GM12878 (cell line): ENCODE measurements at regions not wholly inside any gene's neighbourhood (a gene's known extent, or its start where the extent isn't known, plus 50 kb on each side); places are given as distances from the start of the nearest gene placed in this dataset.

Source experiments
- ATAC-seq: fragments of 200-7000 bp; cut with Tn5 transposase; 3 replicates; pipeline ENCODE4 v1.9.1; 2020; ENCODE audit warnings: mild to moderate bottlenecking, moderate library complexity
- BruUV-seq: library from RNA; stranded (reverse); fragments of 400-500 nt; replicated peaks from 2 replicates; lab custom pipeline; 2021; lab: Mats Ljungman, UMichigan
- CTCF ChIA-PET: fragments of 300-600 bp; sonication (Branson Sonifier 250); formaldehyde crosslinking; extraction: SDS; loops from one replicate; lab custom pipeline; 2021; ENCODE audit warnings: inconsistent platforms; lab: Yijun Ruan, JAX
- POLR2A ChIA-PET: fragments of 350-600 bp; formaldehyde crosslinking; extraction: SDS; loops from one replicate; lab custom pipeline; 2021; ENCODE audit warnings: inconsistent platforms; lab: Charles Lee
- RAD21 ChIA-PET: fragments of 300-600 bp; sonication (Branson Sonifier 250); formaldehyde crosslinking; loops from one replicate; lab custom pipeline; 2023; ENCODE audit warnings: antibody characterized with exemption; ENCODE audit not compliant: unreplicated experiment; lab: Charles Lee
- SMC1A ChIA-PET: fragments of 300-600 bp; sonication (Branson Sonifier 250); formaldehyde crosslinking; loops from one replicate; lab custom pipeline; 2023; ENCODE audit not compliant: unreplicated experiment, uncharacterized antibody; lab: Charles Lee
- DNase-seq: peaks from one replicate; pipeline ENCODE4 v3.0.0-alpha.2; 2011; ENCODE audit warnings: low read depth, low spot score
- FAIRE-seq: peaks from 3 replicates; lab custom pipeline; 2011; peaks lifted over from hg19 to GRCh38; lab: Jason Lieb, UNC
- H2AFZ ChIP-seq: 2 replicates; pipeline ENCODE4 v1.6.0; 2011; ENCODE audit warnings: low read depth, low read length, control low read depth; ENCODE audit not compliant: control insufficient read depth
- H3K27ac ChIP-seq: 2 replicates; pipeline ENCODE4 v1.5.1; 2011; ENCODE audit warnings: control low read depth; ENCODE audit not compliant: control insufficient read depth, insufficient read depth
- H3K27me3 ChIP-seq, 2 experiments: replicated peaks in 1 of 2; 2 replicates each; pipeline versions ENCODE4 v1.6.0 to v1.6.1; 2011; ENCODE audit warnings: low read length in 1 of 2; ENCODE audit not compliant: control insufficient read depth in 2 of 2, insufficient read depth in 2 of 2
- H3K36me3 ChIP-seq, 2 experiments: 2 replicates each; pipeline ENCODE4 v1.5.1; 2011; ENCODE audit warnings: low read length in 1 of 2; ENCODE audit not compliant: control insufficient read depth in 2 of 2, insufficient read depth in 2 of 2
- H3K4me1 ChIP-seq: 2 replicates; pipeline ENCODE4 v1.6.1; 2011; ENCODE audit warnings: mild to moderate bottlenecking, low read length, moderate library complexity, mixed read lengths; ENCODE audit not compliant: control insufficient read depth, insufficient read depth
- H3K4me2 ChIP-seq: 2 replicates; pipeline ENCODE4 v1.6.0; 2011; ENCODE audit warnings: control low read depth; ENCODE audit not compliant: control insufficient read depth, insufficient read depth
- H3K4me3 ChIP-seq: fragments of 200-600 bp; sonication (generic); 2 replicates; pipeline ENCODE4 v1.5.1; 2016
- H3K79me2 ChIP-seq: 2 replicates; pipeline ENCODE4 v1.6.0; 2011; ENCODE audit warnings: low read length; ENCODE audit not compliant: control insufficient read depth, insufficient read depth
- H3K9ac ChIP-seq: 2 replicates; pipeline ENCODE4 v1.8.0; 2011; ENCODE audit warnings: low read length, control low read depth, mixed read lengths; ENCODE audit not compliant: control insufficient read depth, insufficient read depth
- H3K9me3 ChIP-seq: replicated peaks from 3 replicates; pipeline ENCODE4 v1.5.1; 2011; ENCODE audit warnings: mild to moderate bottlenecking, low read length; ENCODE audit not compliant: control insufficient read depth, insufficient read depth
- H4K20me1 ChIP-seq: 2 replicates; pipeline ENCODE4 v1.6.0; 2011; ENCODE audit not compliant: control insufficient read depth, insufficient read depth
- BRCA1 ChIP-seq: IDR thresholded peaks from 2 replicates; pipeline ENCODE4 v1.6.1; 2011; ENCODE audit warnings: low read depth, low read length, improper control_type of control experiment
- CEBPB ChIP-seq, 2 experiments: fragments of 150-350 bp in 1 of 2; IDR thresholded peaks; 2 replicates each; pipeline ENCODE4 v1.6.1; 2012 to 2014; ENCODE audit warnings: low read depth in 2 of 2, low read length in 2 of 2, borderline replicate concordance in 1 of 2, inconsistent platforms in 1 of 2
- CHD1 ChIP-seq: IDR thresholded peaks from 2 replicates; pipeline ENCODE4 v1.6.1; 2012; ENCODE audit warnings: low read depth, low read length, improper control_type of control experiment
- EED ChIP-seq: sonication (generic); IDR thresholded peaks from 2 replicates; pipeline ENCODE4 v1.6.1; 2016; ENCODE audit warnings: antibody characterized with exemption, low read depth
- ETV6 ChIP-seq, 2 experiments: fragments of 450-650 bp in 1 of 2; IDR thresholded peaks in 1 of 2; conservative IDR thresholded peaks in 1 of 2; 2 replicates each; pipeline ENCODE4 v1.6.1; 2014; ENCODE audit warnings: antibody characterized with exemption in 1 of 2, borderline replicate concordance in 1 of 2, low read depth in 1 of 2, mild to moderate bottlenecking in 1 of 2, moderate library complexity in 1 of 2
- IKZF2 ChIP-seq, 2 experiments: fragments of 450-650 bp; IDR thresholded peaks; 2 replicates each; pipeline ENCODE4 v1.6.1; 2017; ENCODE audit warnings: mild to moderate bottlenecking in 2 of 2, moderate library complexity in 2 of 2
- IRF5 ChIP-seq: fragments of 450-650 bp; IDR thresholded peaks from 2 replicates; pipeline ENCODE4 v1.6.1; 2017; ENCODE audit warnings: borderline replicate concordance
- JUNB ChIP-seq: IDR thresholded peaks from 2 replicates; pipeline ENCODE4 v1.6.1; 2016; ENCODE audit warnings: antibody characterized with exemption, mild to moderate bottlenecking
- KDM1A ChIP-seq: fragments of 200-600 bp; sonication (generic); IDR thresholded peaks from 2 replicates; pipeline ENCODE4 v1.6.1; 2016; ENCODE audit warnings: borderline replicate concordance
- RAD21 ChIP-seq: IDR thresholded peaks from 2 replicates; pipeline ENCODE4 v1.6.1; 2011; ENCODE audit warnings: mild to moderate bottlenecking, low read depth, low read length, moderate library complexity; ENCODE audit not compliant: insufficient read depth
- RAD51 ChIP-seq: fragments of 450-650 bp; IDR thresholded peaks from 2 replicates; pipeline ENCODE4 v1.6.1; 2016; ENCODE audit warnings: moderate library complexity, mild to moderate bottlenecking, inconsistent platforms
- RCOR1 ChIP-seq: conservative IDR thresholded peaks from 2 replicates; pipeline ENCODE4 v1.6.1; 2012; ENCODE audit warnings: low read depth, low read length, improper control_type of control experiment
- STAT1 ChIP-seq: fragments of 450-650 bp; conservative IDR thresholded peaks from 2 replicates; pipeline ENCODE4 v1.6.1; 2014; ENCODE audit warnings: antibody characterized with exemption, mild to moderate bottlenecking
- TBL1XR1 ChIP-seq: IDR thresholded peaks from 2 replicates; pipeline ENCODE4 v1.6.1; 2012; ENCODE audit warnings: low read depth, low read length, improper control_type of control experiment
- WGBS: methylation state at CpG from one replicate; pipeline ENCODE4 v1.1.6; 2016; ENCODE audit warnings: low lambda C conversion rate; ENCODE audit not compliant: insufficient replicate concordance, insufficient coverage; ENCODE audit errors: missing lambda C conversion rate; 5-methylcytosine and 5-hydroxymethylcytosine counted together
- in situ Hi-C: fragments of 300-500 bp; cut with MboI; formaldehyde crosslinking; loops from 9 replicates; pipeline ENCODE4 v1.14.3; 2018; ENCODE audit warnings: mixed read lengths
- intact Hi-C: fragments of 100-400 bp; cut with micrococcal nuclease; formaldehyde crosslinking; loops from one replicate; pipeline ENCODE4 v1.14.2; 2022; ENCODE audit not compliant: unreplicated experiment
- TF ChIP-seq, protein P1 (sequence below): IDR thresholded peaks from 2 replicates; pipeline ENCODE4 v1.6.1; 2012; ENCODE audit warnings: low read length, inconsistent platforms
- TF ChIP-seq, protein P2 (sequence below): IDR thresholded peaks from 2 replicates; pipeline ENCODE4 v1.6.1; 2012; ENCODE audit warnings: low read depth, low read length, improper control_type of control experiment
- TF ChIP-seq, protein P3 (sequence below): IDR thresholded peaks from 2 replicates; pipeline ENCODE4 v1.6.1; 2011; ENCODE audit warnings: borderline replicate concordance, low read depth, mild to moderate bottlenecking, moderate library complexity, mixed read lengths, low read length; ENCODE audit not compliant: insufficient read depth; ENCODE audit errors: extremely low read length

DNA sequence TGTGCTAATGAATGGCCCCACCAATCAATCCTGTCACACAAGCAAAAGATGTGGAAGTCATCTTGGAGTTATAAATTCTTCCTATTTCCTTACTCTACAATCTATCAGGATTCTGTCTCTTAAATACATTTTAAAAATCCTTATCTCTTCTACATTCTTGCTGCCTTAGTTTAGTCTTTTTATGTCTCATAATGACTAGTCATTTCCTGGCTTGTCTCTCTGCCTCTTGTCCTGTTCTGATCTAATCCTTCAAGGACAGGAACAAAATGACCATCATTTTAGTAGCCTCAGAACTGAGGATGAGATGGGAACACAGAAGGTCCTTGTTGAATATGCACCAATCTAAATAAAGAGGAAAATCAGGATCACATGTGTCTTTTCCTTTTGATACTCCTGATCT lies 56.6 kb upstream of the LIN7C start (continued):
- TF ChIP-seq, protein P1, sequence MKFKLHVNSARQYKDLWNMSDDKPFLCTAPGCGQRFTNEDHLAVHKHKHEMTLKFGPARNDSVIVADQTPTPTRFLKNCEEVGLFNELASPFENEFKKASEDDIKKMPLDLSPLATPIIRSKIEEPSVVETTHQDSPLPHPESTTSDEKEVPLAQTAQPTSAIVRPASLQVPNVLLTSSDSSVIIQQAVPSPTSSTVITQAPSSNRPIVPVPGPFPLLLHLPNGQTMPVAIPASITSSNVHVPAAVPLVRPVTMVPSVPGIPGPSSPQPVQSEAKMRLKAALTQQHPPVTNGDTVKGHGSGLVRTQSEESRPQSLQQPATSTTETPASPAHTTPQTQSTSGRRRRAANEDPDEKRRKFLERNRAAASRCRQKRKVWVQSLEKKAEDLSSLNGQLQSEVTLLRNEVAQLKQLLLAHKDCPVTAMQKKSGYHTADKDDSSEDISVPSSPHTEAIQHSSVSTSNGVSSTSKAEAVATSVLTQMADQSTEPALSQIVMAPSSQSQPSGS = no peak

DNA sequence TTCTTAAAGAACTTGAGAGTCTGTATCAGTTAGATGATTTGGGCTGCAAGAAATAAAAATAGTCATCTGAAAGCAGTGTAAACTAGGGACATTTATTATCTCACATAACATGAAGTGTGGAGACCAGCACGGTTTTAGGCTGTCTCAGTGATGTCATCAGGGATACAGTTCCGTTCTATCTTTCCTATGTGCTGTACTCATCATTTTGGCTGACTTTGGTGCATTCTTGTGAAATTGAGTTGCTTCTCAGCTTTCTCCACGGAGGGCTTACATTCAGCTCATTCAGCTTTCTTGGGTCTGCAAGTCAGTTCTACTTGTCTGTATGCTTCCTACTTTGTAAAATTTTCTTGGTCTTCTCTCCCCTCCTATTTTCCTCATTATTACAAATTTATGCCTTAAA lies 51.8 kb upstream of the LIN7C start:
- Histone ChIP-seq H3K79me2 (no peaks in the 10 kb centered on the region), H3K4me1 (no peaks in the 10 kb centered on the region), H3K9me3 (no peaks in the 10 kb centered on the region), H4K20me1 (no peaks in the 10 kb centered on the region), H3K27ac (no peak overlapping the region), H3K36me3 (no peaks in the 10 kb centered on the region), H2AFZ (no peak overlapping the region), H3K4me2 (no peak overlapping the region), H3K27me3 (no peaks in the 10 kb centered on the region; a peak in 2 of 4 replicates), H3K4me3 (no peak overlapping the region), H3K9ac (no peak overlapping the region)
- ChIA-PET POLR2A (no interaction called here), SMC1A (interaction anchor here (0.6 kb wide), 1 partner anchor 11 kb away, joined by 3 read pairs; no protein-coding TSS in a partner anchor), RAD21 (no interaction called here), CTCF (no interaction called here)
- intact Hi-C loops = no loop called here
- DNase-seq (no peak), ATAC-seq (no peak), FAIRE-seq (no peak)
- BruUV-seq = no TSS peak
- in situ Hi-C loops = no loop called here
- WGBS = 9% methylated on average over 3 of the region's 3 CpGs
- no peak for TF ChIP-seq ETV6 (conservative IDR thresholded peaks at IDR 0.05 in 1 of 2, IDR thresholded peaks at IDR 0.05 in 1 of 2; ENCODE audit: borderline replicate concordance in 1 of 2, low read depth in 1 of 2)
- no peak for TF ChIP-seq TBL1XR1
- no peak for TF ChIP-seq RCOR1
- no peak for TF ChIP-seq STAT1
- TF ChIP-seq JUNB = no peak
- TF ChIP-seq BRCA1 = no peak
- no peak for TF ChIP-seq KDM1A
- no peak for TF ChIP-seq CEBPB (IDR thresholded peaks at IDR 0.05; ENCODE audit: borderline replicate concordance in 1 of 2, low read depth in 2 of 2, low read length in 2 of 2)
- no peak for TF ChIP-seq RAD21
- TF ChIP-seq, protein P2, sequence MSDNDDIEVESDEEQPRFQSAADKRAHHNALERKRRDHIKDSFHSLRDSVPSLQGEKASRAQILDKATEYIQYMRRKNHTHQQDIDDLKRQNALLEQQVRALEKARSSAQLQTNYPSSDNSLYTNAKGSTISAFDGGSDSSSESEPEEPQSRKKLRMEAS = no peak
- TF ChIP-seq EED = no peak
- no peak for TF ChIP-seq IKZF2 (IDR thresholded peaks at IDR 0.05)
- TF ChIP-seq CHD1 = no peak
- TF ChIP-seq, protein P3, sequence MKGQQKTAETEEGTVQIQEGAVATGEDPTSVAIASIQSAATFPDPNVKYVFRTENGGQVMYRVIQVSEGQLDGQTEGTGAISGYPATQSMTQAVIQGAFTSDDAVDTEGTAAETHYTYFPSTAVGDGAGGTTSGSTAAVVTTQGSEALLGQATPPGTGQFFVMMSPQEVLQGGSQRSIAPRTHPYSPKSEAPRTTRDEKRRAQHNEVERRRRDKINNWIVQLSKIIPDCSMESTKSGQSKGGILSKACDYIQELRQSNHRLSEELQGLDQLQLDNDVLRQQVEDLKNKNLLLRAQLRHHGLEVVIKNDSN = no peak
- no peak for TF ChIP-seq IRF5
- TF ChIP-seq RAD51 = no peak
